ENCODE measurements at regions not wholly inside any gene's neighbourhood (a gene's known extent, or its start where the extent isn't known, plus 50 kb on each side); places are given as distances from the start of the nearest gene placed in this dataset.
A peak's percentile ranks its signal among the peaks of the same experiment; 100 is the strongest.

DNA sequence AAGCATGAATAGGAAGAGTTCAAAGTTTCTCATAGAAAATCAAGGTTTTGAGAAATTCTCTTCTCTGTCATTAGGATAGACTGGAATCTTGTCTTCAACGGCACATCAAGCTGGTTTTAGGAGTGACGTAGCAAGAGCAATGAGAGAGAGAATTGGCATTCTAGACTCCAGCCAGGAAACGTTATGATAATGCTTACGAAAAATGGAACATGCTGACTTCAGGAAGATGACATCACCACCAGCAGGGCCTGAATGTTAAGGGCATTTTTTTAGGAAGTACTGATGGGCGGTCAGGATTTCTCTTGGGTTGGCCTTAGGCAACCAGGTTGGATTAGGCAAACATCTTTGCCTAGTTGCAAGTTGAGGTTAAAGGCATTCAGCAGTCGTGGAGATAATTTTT is 213.2 kb upstream of the CTBP2 start:
- no peak for DNase-seq (ENCODE audit: extremely low read depth in 1 of 11, low read depth in 9 of 11, low spot score in 4 of 11)

DNA sequence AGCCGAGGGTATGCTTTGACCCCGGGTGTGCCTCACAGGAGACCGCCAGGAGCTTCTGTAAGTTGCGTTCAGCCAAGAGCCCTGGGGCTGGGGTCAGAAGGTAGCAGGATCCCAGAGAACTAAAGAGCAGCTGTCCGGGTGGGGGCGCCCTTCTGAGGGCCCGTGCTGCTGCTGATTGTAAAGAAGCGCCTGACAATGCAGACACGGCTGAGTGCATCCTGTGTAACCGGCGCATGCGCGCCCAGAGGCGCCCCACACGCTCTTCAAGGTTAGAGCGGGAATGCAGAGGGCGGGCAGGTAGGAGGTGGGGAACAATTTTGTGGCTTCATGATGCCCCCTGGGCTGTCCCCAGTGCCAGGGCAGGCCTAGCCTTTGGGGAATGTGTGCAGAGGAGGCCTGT is 210.2 kb upstream of the CTBP2 start:
- peak in 5 of 11 donors; percentile 14 to 26 (median 24) for DNase-seq (ENCODE audit: extremely low read depth in 1 of 11, low read depth in 9 of 11, low spot score in 4 of 11)

DNA sequence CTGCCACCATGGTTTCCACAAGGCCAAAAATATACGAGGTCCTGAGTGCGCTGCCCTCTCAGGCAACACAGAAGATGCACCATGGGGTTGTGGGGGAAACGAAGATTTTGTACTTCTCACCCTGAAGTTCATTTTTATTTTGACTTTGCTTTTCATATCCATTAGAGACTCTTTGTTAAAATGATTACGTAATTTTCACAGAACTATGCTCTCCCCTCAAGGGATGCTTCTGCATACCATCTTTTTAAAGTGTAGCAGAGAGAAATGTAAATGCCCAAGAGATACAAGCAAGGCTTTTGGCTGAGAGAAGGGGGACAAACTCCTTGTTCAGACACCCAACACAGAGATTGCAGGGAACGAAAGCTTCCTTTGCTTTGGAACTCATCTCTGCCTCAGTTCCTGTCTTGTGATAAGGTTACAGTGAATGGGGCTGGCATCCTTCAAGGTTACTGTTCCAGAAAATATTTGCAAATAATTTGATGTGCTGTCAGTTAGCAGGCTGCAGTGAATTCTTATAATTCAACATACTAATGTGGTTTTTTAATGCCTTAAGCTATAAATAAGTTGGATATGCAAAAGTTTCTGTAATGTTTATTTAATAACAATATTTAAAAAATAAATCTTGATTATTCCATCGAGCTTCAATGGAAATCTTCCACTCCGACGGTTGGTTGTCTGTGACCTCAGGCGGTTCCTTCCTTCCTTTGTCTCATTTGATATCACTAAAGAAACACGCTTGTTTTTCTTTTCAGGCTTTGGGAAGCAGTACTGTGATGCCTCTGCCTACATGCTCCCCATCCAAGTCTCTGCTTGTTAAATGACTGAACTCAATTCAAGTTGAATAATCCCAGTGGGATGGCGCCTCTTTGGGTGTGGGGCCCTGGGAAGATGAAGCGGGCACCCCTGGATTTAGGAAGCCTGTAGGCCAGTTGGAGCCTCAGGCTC is 209.3 kb upstream of the CTBP2 start:
- DNase-seq (ENCODE audit: extremely low read depth in 1 of 11, low read depth in 9 of 11, low spot score in 4 of 11) = no peak

DNA sequence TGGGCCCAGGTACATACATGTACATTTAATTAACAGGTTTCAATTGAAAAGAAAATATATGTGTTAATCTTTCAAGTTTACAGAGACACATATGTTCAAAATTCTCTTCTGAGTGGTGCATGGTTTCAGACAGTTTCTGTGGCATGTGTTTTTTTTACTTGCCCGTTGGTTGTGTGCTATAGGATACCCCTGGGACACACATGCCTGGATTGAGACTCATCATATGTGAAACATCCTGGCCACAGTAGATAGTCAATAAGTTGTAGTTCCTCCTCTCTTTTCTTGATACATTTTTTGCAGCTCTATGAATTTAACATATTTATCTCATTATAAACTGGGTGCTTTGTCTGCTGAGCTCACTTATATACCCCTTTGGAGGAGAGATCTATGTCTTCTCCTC is 207.8 kb upstream of the CTBP2 start:
- no peak for DNase-seq (ENCODE audit: extremely low read depth in 1 of 11, low read depth in 9 of 11, low spot score in 4 of 11)

DNA sequence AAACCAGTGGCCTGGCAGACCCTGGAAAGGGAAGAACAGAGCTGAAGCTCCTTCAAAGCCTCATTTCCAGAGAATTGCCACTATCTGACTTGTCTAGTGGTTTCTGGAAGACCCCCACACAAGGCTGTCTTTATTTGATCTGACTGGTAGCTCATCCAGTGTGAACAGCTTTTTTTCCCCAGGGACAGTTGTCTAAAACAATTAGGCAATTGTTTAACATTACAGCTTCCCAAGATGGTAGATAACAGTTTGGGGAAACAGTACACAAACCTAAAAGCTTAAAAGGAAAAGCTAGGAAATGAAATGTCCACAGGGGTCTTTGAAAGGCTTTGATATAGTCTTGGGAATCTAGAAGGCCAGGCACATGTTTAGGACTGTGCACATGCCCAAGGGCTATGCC is 203.4 kb upstream of the CTBP2 start:
- no peak for DNase-seq (ENCODE audit: extremely low read depth in 1 of 11, low read depth in 9 of 11, low spot score in 4 of 11)

DNA sequence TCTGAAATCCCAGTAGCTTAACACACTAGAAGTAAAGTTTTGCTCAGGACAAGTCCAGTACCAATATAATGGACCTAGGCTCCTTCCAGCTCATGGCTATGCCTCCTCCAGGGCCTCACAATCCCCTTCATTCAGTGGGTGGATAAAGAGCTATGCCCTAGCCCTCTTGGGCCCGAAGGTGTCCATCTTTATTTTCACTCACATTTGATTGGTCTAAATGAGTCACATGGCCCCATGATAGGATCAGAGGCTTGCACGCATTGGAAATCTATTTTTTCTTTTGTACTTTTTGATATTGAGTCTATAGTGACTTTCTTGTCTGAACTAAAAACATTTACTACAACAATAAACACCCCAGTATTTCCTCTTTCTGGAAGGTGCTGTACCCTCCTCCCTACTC is 202.6 kb upstream of the CTBP2 start:
- no peak for DNase-seq (ENCODE audit: extremely low read depth in 1 of 11, low read depth in 9 of 11, low spot score in 4 of 11)

DNA sequence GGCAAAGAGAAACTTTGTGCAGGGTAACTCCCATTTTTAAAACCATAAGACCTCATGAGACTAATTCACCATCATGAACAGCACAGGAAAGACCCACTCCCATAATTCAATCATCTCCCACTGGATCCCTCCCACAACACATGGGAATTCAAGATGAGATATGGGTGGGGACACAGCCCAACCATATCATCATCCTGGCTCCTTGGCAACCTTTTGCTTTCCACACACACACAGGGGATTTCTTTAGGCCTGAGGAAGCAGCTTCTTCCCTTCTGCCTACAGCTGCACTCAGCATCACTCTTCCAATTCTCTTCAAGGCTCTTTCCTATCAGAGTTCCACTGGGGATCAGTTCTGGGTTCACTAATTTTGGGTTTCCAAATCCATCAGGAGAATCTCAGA is 199.0 kb upstream of the CTBP2 start:
- DNase-seq (ENCODE audit: extremely low read depth in 1 of 11, low read depth in 9 of 11, low spot score in 4 of 11) = no peak

DNA sequence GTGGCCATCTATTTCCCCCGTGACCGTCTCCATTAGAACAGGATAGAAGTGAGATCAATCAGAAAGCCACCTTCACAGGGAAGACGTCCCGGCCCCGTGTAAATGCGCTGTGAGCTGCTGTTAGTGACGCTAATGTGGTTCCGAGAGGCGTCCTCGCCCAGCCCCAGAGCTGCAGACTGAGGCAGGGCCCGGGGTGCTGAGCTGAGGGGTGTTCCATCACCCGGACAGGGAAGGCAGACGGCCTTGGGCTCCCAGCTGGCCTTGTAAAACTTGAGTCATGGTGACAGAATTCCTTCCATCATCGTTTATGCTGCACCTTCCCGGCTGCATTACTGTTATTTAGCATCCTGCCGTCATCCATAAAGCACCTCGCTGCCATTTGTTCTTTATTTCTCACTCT is 195.3 kb upstream of the CTBP2 start:
- no peak for DNase-seq (ENCODE audit: extremely low read depth in 1 of 11, low read depth in 9 of 11, low spot score in 4 of 11)

DNA sequence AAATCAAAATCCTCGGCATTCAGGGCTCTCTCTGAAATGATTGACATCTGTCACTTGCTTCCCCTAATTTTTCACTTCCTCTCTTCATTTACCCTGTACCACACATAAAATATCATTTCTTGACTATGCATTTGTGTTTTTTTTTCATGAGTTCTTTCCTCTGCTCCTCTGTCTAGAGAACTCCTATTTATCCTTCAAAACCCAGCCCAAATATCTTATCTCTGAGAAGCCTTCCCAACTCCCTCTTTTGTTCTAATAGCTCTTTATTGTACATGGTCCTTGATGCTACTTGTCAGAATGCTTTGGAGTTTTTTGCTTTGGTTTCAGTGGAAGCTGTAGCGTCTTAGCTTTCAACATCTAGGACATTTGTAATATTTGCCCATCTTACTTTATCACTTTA is 190.2 kb upstream of the CTBP2 start:
- DNase-seq (ENCODE audit: extremely low read depth in 1 of 11, low read depth in 9 of 11, low spot score in 4 of 11) = no peak

DNA sequence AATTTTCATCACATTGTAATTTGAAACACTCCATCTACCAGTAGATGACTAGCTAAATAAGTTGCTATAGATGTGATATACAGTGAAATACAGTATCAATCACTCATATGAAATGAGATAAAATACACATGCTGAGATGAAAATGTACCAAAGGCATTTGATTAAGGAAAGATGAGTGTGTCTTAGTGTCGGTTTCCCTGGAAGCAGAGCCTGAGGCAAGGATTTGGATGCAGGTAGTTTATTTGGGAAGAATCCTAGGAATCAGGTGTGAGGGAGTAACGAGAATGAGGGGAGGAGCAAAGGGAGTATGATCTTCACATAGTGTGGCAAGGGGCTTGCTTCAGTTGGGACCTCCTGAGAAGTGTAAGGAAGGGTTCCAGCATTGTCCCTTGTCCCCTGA is 188.2 kb upstream of the CTBP2 start:
- DNase-seq (ENCODE audit: extremely low read depth in 1 of 11, low read depth in 9 of 11, low spot score in 4 of 11) = no peak

DNA sequence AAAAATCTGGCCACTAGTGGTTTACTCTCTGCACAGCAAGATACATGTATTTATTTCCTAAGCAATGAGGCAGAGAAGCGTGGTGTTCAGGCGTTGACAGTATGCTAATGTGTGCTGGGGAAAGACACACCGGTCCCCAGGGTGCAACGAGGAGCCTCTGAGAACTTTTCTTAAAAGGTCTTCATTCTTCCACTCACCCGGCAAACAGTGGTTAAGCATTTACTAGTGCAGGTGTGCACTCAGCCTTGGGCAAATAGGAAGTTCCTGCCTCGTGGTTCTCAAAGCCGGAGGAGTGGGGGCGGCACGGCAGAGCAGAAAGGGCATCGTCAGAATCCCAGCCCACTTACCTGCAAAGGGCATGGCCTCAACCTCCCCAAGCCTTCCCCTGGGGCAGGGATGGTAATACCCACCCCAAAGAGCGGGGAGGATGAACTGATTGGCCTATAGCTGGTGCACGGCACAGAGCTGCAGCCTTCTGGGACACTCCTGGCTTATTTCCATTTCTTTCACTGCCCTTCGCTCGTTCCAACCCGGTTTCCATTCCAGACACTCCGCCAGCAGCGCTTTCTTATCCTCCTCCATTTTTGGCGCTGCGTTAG is 184.3 kb upstream of the CTBP2 start:
- peak; percentile 12 to 58 (median 26) for DNase-seq (ENCODE audit: extremely low read depth in 1 of 11, low read depth in 9 of 11, low spot score in 4 of 11)

DNA sequence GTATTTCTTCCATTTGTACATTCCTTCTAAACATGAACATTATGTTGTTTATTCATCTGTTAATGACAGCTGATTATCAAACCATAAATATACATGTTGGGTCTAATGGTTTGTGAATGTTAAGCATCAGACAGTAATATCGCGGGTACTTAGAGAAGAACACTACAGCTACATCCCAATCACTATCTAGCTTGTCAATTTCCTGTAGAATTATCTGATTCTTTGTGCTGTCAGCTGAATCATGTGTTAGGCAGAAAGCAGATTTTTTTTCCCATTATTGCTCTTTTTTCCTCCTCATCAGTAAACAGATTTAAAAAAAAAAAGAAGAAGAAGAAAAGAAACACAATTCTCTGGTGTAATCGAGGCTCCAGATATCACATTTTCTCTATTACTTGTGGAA is 183.6 kb upstream of the CTBP2 start:
- no peak for DNase-seq (ENCODE audit: extremely low read depth in 1 of 11, low read depth in 9 of 11, low spot score in 4 of 11)

DNA sequence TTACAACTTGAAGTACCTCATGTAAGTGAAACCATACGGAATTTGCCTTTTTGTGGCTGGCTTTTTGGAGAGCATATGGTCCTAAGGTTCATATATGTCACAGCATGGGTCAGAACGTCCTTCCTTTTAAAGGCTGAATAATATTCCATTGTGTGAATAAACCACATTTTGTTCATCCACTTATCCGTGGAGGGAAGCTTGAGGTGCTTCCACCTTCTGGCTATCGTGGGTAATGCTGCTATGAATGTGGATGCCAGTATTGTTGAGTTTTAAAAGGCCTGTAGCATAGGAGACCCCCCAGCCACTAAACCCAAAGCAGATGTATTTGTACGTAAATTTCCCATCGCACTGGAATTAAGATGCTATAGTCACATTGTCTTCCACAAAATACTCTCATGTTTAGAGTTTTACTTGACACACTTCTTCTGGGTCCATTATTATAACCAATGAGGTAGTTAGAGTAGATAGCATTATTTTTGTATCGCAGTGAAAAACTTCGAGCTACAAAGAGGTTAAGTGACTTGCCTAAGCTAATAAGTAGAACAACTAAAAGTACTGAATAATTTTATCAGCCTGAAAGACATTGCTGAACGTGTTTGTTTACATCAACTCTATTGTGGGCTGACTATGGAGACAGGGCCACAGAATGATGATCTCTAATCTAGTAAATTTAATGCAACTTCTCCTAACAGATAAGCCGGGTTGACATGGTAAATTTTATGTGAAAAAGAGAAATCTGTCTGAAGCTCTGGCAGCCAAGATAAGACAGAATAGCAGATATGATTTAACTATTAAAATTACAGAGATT is 183.0 kb upstream of the CTBP2 start:
- peak in 1 of 11 donors; percentile 1 for DNase-seq (ENCODE audit: extremely low read depth in 1 of 11, low read depth in 9 of 11, low spot score in 4 of 11)

DNA sequence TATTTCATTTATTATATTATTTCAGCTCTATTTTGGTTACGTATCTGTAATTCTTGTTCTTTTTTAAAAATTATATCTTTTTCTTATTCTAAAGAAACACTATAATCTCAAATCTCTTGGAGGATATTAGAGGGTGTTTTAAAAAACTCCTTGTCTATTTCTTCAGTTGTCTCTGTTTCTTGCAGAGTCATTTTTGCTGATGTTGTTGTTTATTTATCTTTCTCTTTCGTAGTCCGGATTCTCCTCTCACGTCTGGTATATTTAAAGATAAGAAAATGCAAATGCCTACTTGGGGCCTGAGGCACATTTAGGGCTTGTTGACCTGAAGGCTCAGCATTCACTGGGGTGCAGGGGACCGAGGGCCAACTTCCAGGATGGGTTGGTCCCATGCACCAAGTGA is 181.2 kb upstream of the CTBP2 start:
- no peak for DNase-seq (ENCODE audit: extremely low read depth in 1 of 11, low read depth in 9 of 11, low spot score in 4 of 11)

DNA sequence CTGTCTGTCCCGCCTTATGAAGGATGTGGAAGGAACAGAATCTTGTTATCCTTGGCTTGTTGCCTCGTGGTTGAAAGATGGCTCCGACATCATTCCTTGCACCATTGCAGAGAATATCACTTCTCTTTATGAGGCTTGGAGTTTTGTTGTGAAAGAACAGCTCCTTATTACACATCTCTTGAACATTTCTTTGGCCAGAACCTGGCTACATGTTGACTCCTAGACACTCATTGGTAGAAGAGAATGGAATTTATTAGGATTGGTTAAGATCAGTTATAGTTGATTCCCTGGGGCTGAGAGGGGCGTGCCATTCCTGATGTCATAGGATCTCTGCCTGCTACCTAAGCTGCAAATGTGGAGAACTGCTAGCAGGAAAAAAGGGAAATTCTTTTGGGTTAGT is 180.5 kb upstream of the CTBP2 start:
- no peak for DNase-seq (ENCODE audit: extremely low read depth in 1 of 11, low read depth in 9 of 11, low spot score in 4 of 11)

DNA sequence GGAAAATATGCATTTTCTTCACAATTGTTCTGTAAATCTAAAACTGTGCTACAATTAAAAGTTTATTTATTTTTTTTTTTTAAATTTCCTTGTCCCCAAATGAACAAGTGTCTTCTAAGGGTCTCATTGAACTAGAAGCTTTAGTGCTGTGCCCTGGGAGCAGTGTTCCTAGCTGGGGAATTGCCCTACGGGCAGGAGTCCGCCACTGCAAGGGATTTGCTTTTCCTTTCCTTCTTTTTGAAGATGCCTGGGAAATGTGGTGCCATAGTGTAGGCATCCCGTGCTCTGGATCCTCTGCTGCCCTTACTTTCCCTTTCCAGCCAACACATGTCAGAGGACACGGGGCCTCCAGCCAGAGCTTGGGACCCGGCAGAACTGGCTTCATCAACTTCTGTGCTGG is 177.1 kb upstream of the CTBP2 start:
- DNase-seq (ENCODE audit: extremely low read depth in 1 of 11, low read depth in 9 of 11, low spot score in 4 of 11) = no peak

DNA sequence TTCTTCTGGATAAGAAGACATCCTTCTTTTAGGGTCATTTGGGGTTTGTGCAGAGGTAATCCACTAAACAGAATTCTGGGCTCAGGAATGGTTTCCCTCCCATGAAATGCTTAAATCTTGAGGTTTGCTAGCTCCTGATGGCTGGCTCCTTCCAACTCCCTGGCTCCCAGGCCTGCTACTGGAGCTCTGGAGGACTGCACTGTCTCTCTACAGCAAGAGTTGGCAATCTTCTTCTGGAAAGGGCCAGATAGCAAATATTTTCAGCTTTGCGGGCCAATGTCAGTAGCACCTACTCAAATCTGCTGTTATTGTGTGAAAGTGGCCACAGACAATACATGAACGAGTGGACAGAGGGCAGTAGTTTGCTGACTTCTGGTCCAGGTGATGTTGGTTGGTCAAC is 174.2 kb upstream of the CTBP2 start:
- DNase-seq (ENCODE audit: extremely low read depth in 1 of 11, low read depth in 9 of 11, low spot score in 4 of 11) = no peak

DNA sequence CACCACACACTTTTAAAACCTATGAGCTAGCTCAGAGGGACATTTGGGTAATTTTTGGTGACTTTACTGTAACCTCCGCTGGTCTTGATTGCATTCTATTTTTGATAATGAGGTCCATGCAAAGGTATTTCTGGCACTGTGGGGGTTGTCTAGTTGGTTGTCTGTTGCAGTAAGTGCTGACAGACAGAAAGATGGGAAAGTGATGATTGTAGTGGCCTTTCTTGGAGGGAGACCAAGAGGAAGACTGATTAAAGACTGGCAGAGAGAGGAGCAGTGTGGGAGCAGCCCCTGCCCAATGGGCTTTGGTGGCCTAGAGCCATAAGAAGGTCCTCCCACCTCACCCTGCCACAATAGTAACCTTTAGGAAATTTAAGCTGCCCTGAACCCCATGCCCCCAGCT is 173.4 kb upstream of the CTBP2 start:
- no peak for DNase-seq (ENCODE audit: extremely low read depth in 1 of 11, low read depth in 9 of 11, low spot score in 4 of 11)

DNA sequence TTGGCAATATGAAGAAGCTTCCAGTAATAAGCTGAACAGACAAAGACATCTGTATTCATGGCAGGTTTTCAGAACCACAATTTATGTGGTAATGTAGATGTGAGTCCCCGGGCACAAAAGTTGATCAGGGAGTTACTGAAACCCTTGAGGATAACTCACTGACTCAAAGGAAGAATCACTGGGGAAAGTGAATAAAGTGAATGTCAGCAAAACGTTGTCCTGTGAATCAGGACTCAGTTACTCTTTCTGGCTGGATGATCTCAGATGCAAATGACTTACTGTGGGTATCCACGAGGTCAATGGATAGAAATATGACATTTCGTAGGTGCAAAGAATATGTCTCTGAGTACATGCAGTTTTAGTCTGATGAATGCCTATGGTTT is 172.8 kb upstream of the CTBP2 start:
- no peak for DNase-seq (ENCODE audit: extremely low read depth in 1 of 11, low read depth in 9 of 11, low spot score in 4 of 11)

DNA sequence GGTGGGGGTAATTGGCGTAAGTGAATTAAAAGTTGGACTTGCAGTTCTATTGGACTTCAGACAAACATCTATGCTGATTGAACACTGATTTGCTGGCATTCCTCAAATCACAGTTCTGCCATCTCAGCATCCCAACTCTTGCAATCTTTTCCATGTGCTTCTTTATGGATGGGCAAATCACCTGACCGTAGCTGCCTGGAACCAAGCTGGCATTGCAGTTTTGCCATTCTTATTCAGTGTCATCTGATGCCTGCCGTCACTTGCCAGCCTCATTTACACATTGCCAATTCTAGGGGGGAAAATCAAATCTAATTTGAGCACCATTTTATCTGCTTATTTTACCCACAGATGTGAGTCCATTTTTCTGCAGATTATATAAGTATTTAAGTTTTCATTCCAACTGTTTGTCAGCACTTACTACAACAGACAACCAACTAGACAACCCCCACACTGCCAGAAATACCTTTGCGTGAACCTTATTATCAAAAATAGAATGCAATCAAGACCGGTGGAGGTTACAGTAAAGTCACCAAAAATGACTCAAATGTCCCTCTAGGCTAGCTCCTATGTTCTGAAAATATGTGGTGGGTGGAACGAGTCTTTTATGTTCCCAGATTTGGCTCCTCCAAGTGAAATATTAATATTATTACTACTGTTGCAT is 172.3 kb upstream of the CTBP2 start:
- no peak for DNase-seq (ENCODE audit: extremely low read depth in 1 of 11, low read depth in 9 of 11, low spot score in 4 of 11)
